ENCODE measurements at regions not wholly inside any gene's neighbourhood (a gene's known extent, or its start where the extent isn't known, plus 50 kb on each side); places are given as distances from the start of the nearest gene placed in this dataset.

DNA sequence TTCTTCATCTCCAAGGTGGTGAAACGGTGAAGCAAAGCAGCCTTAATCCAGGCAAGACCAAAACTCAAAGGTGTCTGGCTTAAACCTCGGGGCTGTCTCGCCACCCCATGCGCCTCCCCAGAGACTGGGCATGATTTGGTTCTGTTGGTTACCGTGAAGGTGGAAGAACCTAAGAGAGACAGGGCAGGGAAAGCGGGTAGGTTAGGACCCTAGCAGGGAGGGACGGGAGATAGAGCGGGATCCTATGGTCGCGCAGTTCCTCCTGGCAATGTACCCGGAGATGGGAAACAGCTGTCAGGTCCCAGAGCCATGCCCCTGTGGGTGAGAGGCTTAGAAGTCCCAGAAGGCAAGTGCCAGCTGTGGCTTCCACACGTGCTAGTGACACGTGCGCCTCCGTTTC lies 418.3 kb upstream of the IRX1 start:
- no peak overlapping the region for H3K56ac ChIP-seq (replicated peaks; ENCODE audit: insufficient read length, low read depth, low read length)
- POLR2A ChIA-PET (ENCODE audit: partially characterized antibody) = no interaction called here
- CTCF ChIA-PET (ENCODE audit: partially characterized antibody) = interaction anchor here (0.7 kb wide), 1 partner anchor 25 kb away, joined by 3 read pairs; no protein-coding TSS in a partner anchor
- H3K36me3 ChIP-seq (ENCODE audit: control insufficient read depth in 2 of 4, insufficient read depth in 4 of 4, low read length in 3 of 4) = no peaks in the 10 kb centered on the region
- no peaks in the 10 kb centered on the region for H3K79me2 ChIP-seq (ENCODE audit: control insufficient read depth in 1 of 2, insufficient read depth in 2 of 2, low read length in 2 of 2)
- no peaks in the 10 kb centered on the region for H3K9me3 ChIP-seq (ENCODE audit: insufficient read depth in 2 of 2, low read depth in 1 of 2, low read length in 1 of 2)
- H2BK15ac ChIP-seq (ENCODE audit: low read length) = peak overlapping the region; percentile 37; the same call in 1 of the 2 replicates
- H4K20me1 ChIP-seq (replicated peaks in 1 of 2; ENCODE audit: control insufficient read depth in 1 of 2, insufficient read depth in 2 of 2, low read length in 2 of 2) = no peaks in the 10 kb centered on the region
- peak overlapping the region; percentile 40; the same call in 1 of the 2 replicates for H2BK20ac ChIP-seq (ENCODE audit: low read length)
- H3K27ac ChIP-seq (ENCODE audit: low read depth, low read length) = no peak overlapping the region
- no peak overlapping the region for H2BK12ac ChIP-seq (ENCODE audit: low read depth, low read length)
- no peak overlapping the region for H2AFZ ChIP-seq (ENCODE audit: low read length)
- no peaks in the 10 kb centered on the region for H3K23me2 ChIP-seq (ENCODE audit: low read depth, low read length)
- no peaks in the 10 kb centered on the region for H3K27me3 ChIP-seq (replicated peaks in 1 of 4; ENCODE audit: control insufficient read depth in 3 of 4, extremely low read depth in 1 of 4, insufficient read depth in 3 of 4, low read length in 3 of 4)
- H2BK120ac ChIP-seq (replicated peaks; ENCODE audit: low read depth, low read length) = no peak overlapping the region
- H2BK5ac ChIP-seq (ENCODE audit: low read depth, low read length) = no peak overlapping the region
- no peak overlapping the region for H3K9ac ChIP-seq (replicated peaks in 1 of 4; ENCODE audit: extremely low read depth in 1 of 4, low read depth in 3 of 4, low read length in 3 of 4)
- no peak overlapping the region for H3K23ac ChIP-seq (ENCODE audit: insufficient read length)
- DNase-seq (ENCODE audit: low read depth in 1 of 2, low spot score in 2 of 2) (no peak), FAIRE-seq (no peak)
- H4K8ac ChIP-seq (ENCODE audit: extremely low read depth, insufficient read depth, low read length) = no peak overlapping the region
- no peak overlapping the region for H3K4me3 ChIP-seq (ENCODE audit: extremely low read depth in 1 of 4, insufficient read depth in 2 of 4, low read depth in 3 of 4, low read length in 4 of 4)
- H3K18ac ChIP-seq (ENCODE audit: extremely low read depth, low read length) = no peak overlapping the region
- H4K5ac ChIP-seq (ENCODE audit: insufficient read length, low read depth, low read length) = no peak overlapping the region
- H3K4me1 ChIP-seq (replicated peaks in 1 of 4; ENCODE audit: control insufficient read depth in 3 of 4, insufficient read depth in 4 of 4, low read length in 3 of 4) = peaks cover 0 to 5% (median 2%) of the 10 kb centered on the region in 4 experiments; a peak in 2 of 7 replicates
- no peak overlapping the region for H3K4me2 ChIP-seq (ENCODE audit: insufficient read depth in 1 of 2, low read depth in 2 of 2, low read length in 2 of 2)
- H2AK5ac ChIP-seq (ENCODE audit: low read depth, low read length) = no peak overlapping the region
- TF ChIP-seq JUN (IDR thresholded peaks at IDR 0.05; ENCODE audit: low read depth, low read length) (no peak), EZH2 (IDR thresholded peaks at IDR 0.05; ENCODE audit: low read depth, low read length, severe bottlenecking) (no peak), SRF (IDR thresholded peaks at IDR 0.05; ENCODE audit: low read depth, low read length) (no peak), TEAD4 (IDR thresholded peaks at IDR 0.05; ENCODE audit: low read depth, low read length) (no peak), EGR1 (IDR thresholded peaks at IDR 0.05; ENCODE audit: borderline replicate concordance, low read depth, low read length) (no peak), RXRA (IDR thresholded peaks at IDR 0.05; ENCODE audit: insufficient read depth, low read depth, low read length) (no peak), TAF7 (optimal IDR thresholded peaks at IDR 0.05; ENCODE audit: borderline replicate concordance, low read depth, low read length) (no peak)
- H3K79me1 ChIP-seq (ENCODE audit: low read depth, low read length) = no peaks in the 10 kb centered on the region
- no peak overlapping the region for H3K14ac ChIP-seq (ENCODE audit: insufficient read length)
- H4K91ac ChIP-seq (replicated peaks; ENCODE audit: insufficient read length, low read length) = no peak overlapping the region
- WGBS, 2 experiments (ENCODE audit: extremely low coverage in 1 of 2, insufficient coverage in 1 of 2, insufficient read length in 1 of 2, insufficient replicate concordance in 2 of 2, low coverage in 1 of 2, low lambda C conversion rate in 2 of 2, missing lambda C conversion rate in 1 of 2) = 97% methylated on average over 12 of the region's 15 CpGs; no CpG with 5 or more reads in 1 of the 2 experiments
- H3K4ac ChIP-seq (replicated peaks; ENCODE audit: insufficient read length, low read depth, low read length) = no peak overlapping the region
